Stimulated activated CD8-positive, alpha-beta memory T cell treated with anti-CD3 and anti-CD28 coated beads, Interleukin-2, amount 100 ng/mL, for 48 hours (primary cell): ENCODE measurements at regions not wholly inside any gene's neighbourhood (a gene's known extent, or its start where the extent isn't known, plus 50 kb on each side); places are given as distances from the start of the nearest gene placed in this dataset.
"Not testable (repeated sequence)": the region's sequence is repeated elsewhere in the genome, so short reads cannot be mapped to it uniquely, and the experiment has no call there.

Experiments used
- DNase-seq, 2 donors: peaks; one replicate each; pipeline ENCODE4 v3.0.0-alpha.2; 2020; ENCODE audit warnings: low read depth in 2 of 2

GRCh38 chr10:32141018-32141807 lies 85.0 kb upstream of the KIF5B start:
- DNase-seq = no peak

GRCh38 chr10:32140403-32140802 lies 84.2 kb upstream of the KIF5B start:
- DNase-seq = no peak

GRCh38 chr10:32139223-32140073 lies 83.2 kb upstream of the KIF5B start:
- no peak for DNase-seq

- not testable (repeated sequence) for DNase-seq
Measured at GRCh38 chr10:32136927-32137326, 80.7 kb upstream of the KIF5B start.

GRCh38 chr10:32135796-32136195 lies 79.6 kb upstream of the KIF5B start:
- not testable (repeated sequence) for DNase-seq

- DNase-seq = no peak
Measured at GRCh38 chr10:32132357-32132946, 76.2 kb upstream of the KIF5B start.

GRCh38 chr10:32131388-32131787 lies 75.2 kb upstream of the KIF5B start:
- DNase-seq = no peak

- DNase-seq = no peak
Measured at GRCh38 chr10:32130788-32131187, 74.6 kb upstream of the KIF5B start.

- no peak for DNase-seq
Measured at GRCh38 chr10:32125023-32125422, 68.8 kb upstream of the KIF5B start.

- no peak for DNase-seq
Measured at GRCh38 chr10:32123021-32123420, 66.8 kb upstream of the KIF5B start.

- no peak for DNase-seq
Measured at GRCh38 chr10:32121648-32122047, 65.4 kb upstream of the KIF5B start.

GRCh38 chr10:32120147-32120546 lies 63.9 kb upstream of the KIF5B start:
- no peak for DNase-seq

- DNase-seq = no peak
Measured at GRCh38 chr10:32114508-32114907, 58.3 kb upstream of the KIF5B start.

- no peak for DNase-seq
Measured at GRCh38 chr10:32112055-32112454, 55.8 kb upstream of the KIF5B start.

- no peak for DNase-seq
Measured at GRCh38 chr10:32111585-32111984, 55.4 kb upstream of the KIF5B start.

GRCh38 chr10:32110790-32111189 lies 54.6 kb upstream of the KIF5B start:
- DNase-seq = no peak

- DNase-seq = no peak
Measured at GRCh38 chr10:32109603-32110002, 53.4 kb upstream of the KIF5B start.
